Neutrophil (primary cell): ENCODE measurements at regions not wholly inside any gene's neighbourhood (a gene's known extent, or its start where the extent isn't known, plus 50 kb on each side); places are given as distances from the start of the nearest gene placed in this dataset.
"Not testable (repeated sequence)": the region's sequence is repeated elsewhere in the genome, so short reads cannot be mapped to it uniquely, and the experiment has no call there.

Experiments
- H3K27ac ChIP-seq: fragments of 200-600 bp; sonication (generic); 2 replicates; pipeline ENCODE4 v1.5.1; 2016; ENCODE audit warnings: mild to moderate bottlenecking, moderate library complexity
- H3K27me3 ChIP-seq: fragments of 200-600 bp; sonication (generic); 2 replicates; pipeline ENCODE4 v1.6.0; 2016; ENCODE audit warnings: mild to moderate bottlenecking
- H3K36me3 ChIP-seq: fragments of 200-600 bp; sonication (generic); 2 replicates; pipeline ENCODE4 v1.5.1; 2017
- H3K4me1 ChIP-seq, 2 experiments: fragments of 200-600 bp in 1 of 2; sonication (generic) in 1 of 2; 1 replicate in 1 of 2; 2 replicates in 1 of 2; pipeline versions ENCODE4 v1.5.1 to v1.6.1; 2013 to 2016; ENCODE audit warnings: low read depth in 1 of 2, low read length in 1 of 2, mild to moderate bottlenecking in 1 of 2, moderate library complexity in 1 of 2; ENCODE audit not compliant: control insufficient read depth in 1 of 2, insufficient read depth in 1 of 2
- H3K4me3 ChIP-seq, 2 experiments: fragments of 200-600 bp in 1 of 2; sonication (generic) in 1 of 2; 1 replicate in 1 of 2; 2 replicates in 1 of 2; pipeline ENCODE4 v1.5.1; 2013 to 2016; ENCODE audit warnings: low read depth in 1 of 2, low read length in 1 of 2, mild to moderate bottlenecking in 1 of 2, moderate library complexity in 1 of 2
- H3K9me3 ChIP-seq: fragments of 200-600 bp; sonication (generic); 2 replicates; pipeline ENCODE4 v1.5.1; 2016
- CTCF ChIP-seq: fragments of 200-600 bp; sonication (generic); IDR thresholded peaks from 2 replicates; pipeline ENCODE4 v1.5.1; 2016; ENCODE audit warnings: antibody characterized with exemption

- no peaks in the 10 kb centered on the region for H3K4me1 ChIP-seq
- H3K4me3 ChIP-seq, result no peak overlapping the region
- H3K9me3 ChIP-seq, result no peaks in the 10 kb centered on the region
- no peak overlapping the region for H3K27ac ChIP-seq
- TF ChIP-seq CTCF, result no peak
- no peaks in the 10 kb centered on the region for H3K27me3 ChIP-seq
- no peaks in the 10 kb centered on the region for H3K36me3 ChIP-seq
Measured at GRCh38 chr9:25773805-25774204, 95.6 kb upstream of the TUSC1 start.

GRCh38 chr9:25755951-25756350, 77.7 kb upstream of the TUSC1 start:
- no peak for TF ChIP-seq CTCF

GRCh38 chr9:25752398-25752797, 74.2 kb upstream of the TUSC1 start:
- no peak for TF ChIP-seq CTCF
- Histone ChIP-seq H3K27me3 (no peaks in the 10 kb centered on the region), H3K27ac (no peak overlapping the region), H3K9me3 (no peaks in the 10 kb centered on the region), H3K36me3 (no peaks in the 10 kb centered on the region), H3K4me3 (no peak overlapping the region), H3K4me1 (no peaks in the 10 kb centered on the region)

More at GRCh38 chr9:25755951-25756350, 77.7 kb upstream of the TUSC1 start:
- Histone ChIP-seq H3K27me3 (no peaks in the 10 kb centered on the region), H3K9me3 (no peaks in the 10 kb centered on the region), H3K36me3 (no peaks in the 10 kb centered on the region), H3K27ac (no peak overlapping the region), H3K4me1 (no peaks in the 10 kb centered on the region), H3K4me3 (no peak overlapping the region)

GRCh38 chr9:25742256-25742655, 64.0 kb upstream of the TUSC1 start:
- TF ChIP-seq CTCF, result no peak
- H3K27me3 ChIP-seq, result no peaks in the 10 kb centered on the region
- no peaks in the 10 kb centered on the region for H3K9me3 ChIP-seq
- H3K36me3 ChIP-seq, result no peaks in the 10 kb centered on the region
- H3K4me1 ChIP-seq, result no peaks in the 10 kb centered on the region
- no peak overlapping the region for H3K4me3 ChIP-seq
- no peak overlapping the region for H3K27ac ChIP-seq

GRCh38 chr9:25733336-25733982, 55.2 kb upstream of the TUSC1 start:
- H3K9me3 ChIP-seq, result no peaks in the 10 kb centered on the region
- H3K36me3 ChIP-seq, result no peaks in the 10 kb centered on the region
- no peaks in the 10 kb centered on the region for H3K4me1 ChIP-seq
- H3K4me3 ChIP-seq, result no peak overlapping the region
- TF ChIP-seq CTCF, result no peak
- no peaks in the 10 kb centered on the region for H3K27me3 ChIP-seq
- H3K27ac ChIP-seq, result no peak overlapping the region

GRCh38 chr9:25731895-25732794, 53.9 kb upstream of the TUSC1 start:
- not testable (repeated sequence) for H3K27me3 ChIP-seq, H3K4me1 ChIP-seq, H3K27ac ChIP-seq, H3K4me3 ChIP-seq, H3K36me3 ChIP-seq, H3K9me3 ChIP-seq
